ENCODE measurements at regions not wholly inside any gene's neighbourhood (a gene's known extent, or its start where the extent isn't known, plus 50 kb on each side); places are given as distances from the start of the nearest gene placed in this dataset.

DNA sequence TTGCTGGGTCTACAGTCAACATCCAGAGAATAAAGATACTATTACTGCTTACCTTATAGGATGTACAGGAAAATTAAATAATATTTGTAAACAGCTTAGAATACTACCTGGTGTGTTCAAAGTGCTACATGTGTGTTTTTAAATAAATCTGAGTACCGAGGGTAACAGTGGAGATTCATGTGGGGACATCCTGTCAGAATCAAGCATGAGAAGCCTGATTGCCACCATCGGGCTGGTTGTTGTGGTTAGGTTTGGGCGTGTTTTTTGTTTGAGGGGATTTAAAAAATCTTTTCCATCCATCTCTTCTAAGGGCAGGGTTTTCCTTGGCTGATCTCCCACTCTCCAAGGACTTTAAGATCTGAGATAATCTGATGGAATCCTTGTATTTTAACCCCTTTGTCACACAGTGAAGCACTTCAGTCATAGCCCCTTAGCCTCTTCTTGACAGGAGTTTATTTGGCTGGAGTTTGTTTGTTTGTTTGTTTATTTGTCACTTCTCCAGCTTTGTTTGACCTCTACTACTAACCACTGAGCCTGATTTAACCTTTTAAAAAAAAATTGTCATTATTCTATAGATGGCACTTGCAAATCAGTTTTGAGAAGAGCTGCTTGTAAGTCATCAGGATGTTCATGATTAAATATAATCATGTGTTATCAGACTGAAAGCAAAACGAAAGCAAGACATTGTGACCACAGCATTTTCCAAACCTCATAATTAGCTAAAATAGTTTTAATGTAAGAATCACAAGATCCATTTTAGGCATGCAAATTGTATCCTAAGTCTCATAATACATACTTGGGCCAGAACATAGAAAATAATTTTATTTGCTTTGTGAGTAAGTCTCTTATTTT is 72.8 kb upstream of the RARB start:
- no peaks in the 10 kb centered on the region for H3K9me3 ChIP-seq (ENCODE audit: control insufficient read depth, insufficient read depth, low read depth, low read length)
- H3K4me1 ChIP-seq (ENCODE audit: control insufficient read depth, insufficient read depth, low read length): no peaks in the 10 kb centered on the region
- H3K36me3 ChIP-seq (ENCODE audit: control insufficient read depth in 2 of 2, insufficient read depth in 1 of 2, low read length in 2 of 2): no peaks in the 10 kb centered on the region
- TF ChIP-seq GLIS2 (tag by site-specific recombination; IDR thresholded peaks at IDR 0.05): no peak
- TF ChIP-seq ZXDB (tag by site-specific recombination; IDR thresholded peaks at IDR 0.05): no peak
- no peak for TF ChIP-seq ZFP37 (tag by site-specific recombination; IDR thresholded peaks at IDR 0.05)
- TF ChIP-seq, protein P1, sequence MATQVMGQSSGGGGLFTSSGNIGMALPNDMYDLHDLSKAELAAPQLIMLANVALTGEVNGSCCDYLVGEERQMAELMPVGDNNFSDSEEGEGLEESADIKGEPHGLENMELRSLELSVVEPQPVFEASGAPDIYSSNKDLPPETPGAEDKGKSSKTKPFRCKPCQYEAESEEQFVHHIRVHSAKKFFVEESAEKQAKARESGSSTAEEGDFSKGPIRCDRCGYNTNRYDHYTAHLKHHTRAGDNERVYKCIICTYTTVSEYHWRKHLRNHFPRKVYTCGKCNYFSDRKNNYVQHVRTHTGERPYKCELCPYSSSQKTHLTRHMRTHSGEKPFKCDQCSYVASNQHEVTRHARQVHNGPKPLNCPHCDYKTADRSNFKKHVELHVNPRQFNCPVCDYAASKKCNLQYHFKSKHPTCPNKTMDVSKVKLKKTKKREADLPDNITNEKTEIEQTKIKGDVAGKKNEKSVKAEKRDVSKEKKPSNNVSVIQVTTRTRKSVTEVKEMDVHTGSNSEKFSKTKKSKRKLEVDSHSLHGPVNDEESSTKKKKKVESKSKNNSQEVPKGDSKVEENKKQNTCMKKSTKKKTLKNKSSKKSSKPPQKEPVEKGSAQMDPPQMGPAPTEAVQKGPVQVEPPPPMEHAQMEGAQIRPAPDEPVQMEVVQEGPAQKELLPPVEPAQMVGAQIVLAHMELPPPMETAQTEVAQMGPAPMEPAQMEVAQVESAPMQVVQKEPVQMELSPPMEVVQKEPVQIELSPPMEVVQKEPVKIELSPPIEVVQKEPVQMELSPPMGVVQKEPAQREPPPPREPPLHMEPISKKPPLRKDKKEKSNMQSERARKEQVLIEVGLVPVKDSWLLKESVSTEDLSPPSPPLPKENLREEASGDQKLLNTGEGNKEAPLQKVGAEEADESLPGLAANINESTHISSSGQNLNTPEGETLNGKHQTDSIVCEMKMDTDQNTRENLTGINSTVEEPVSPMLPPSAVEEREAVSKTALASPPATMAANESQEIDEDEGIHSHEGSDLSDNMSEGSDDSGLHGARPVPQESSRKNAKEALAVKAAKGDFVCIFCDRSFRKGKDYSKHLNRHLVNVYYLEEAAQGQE (tag by site-specific recombination; IDR thresholded peaks at IDR 0.05): no peak
- TF ChIP-seq TCF7L2 (IDR thresholded peaks at IDR 0.05; ENCODE audit: borderline replicate concordance, low read depth, low read length): no peak
- TF ChIP-seq ZNF645 (tag by site-specific recombination; IDR thresholded peaks at IDR 0.05): no peak
- no peak for TF ChIP-seq KLF17 (tag by site-specific recombination; IDR thresholded peaks at IDR 0.05)
- no peak for TF ChIP-seq ZNF624 (tag by site-specific recombination; IDR thresholded peaks at IDR 0.05)
- TF ChIP-seq, protein P2, sequence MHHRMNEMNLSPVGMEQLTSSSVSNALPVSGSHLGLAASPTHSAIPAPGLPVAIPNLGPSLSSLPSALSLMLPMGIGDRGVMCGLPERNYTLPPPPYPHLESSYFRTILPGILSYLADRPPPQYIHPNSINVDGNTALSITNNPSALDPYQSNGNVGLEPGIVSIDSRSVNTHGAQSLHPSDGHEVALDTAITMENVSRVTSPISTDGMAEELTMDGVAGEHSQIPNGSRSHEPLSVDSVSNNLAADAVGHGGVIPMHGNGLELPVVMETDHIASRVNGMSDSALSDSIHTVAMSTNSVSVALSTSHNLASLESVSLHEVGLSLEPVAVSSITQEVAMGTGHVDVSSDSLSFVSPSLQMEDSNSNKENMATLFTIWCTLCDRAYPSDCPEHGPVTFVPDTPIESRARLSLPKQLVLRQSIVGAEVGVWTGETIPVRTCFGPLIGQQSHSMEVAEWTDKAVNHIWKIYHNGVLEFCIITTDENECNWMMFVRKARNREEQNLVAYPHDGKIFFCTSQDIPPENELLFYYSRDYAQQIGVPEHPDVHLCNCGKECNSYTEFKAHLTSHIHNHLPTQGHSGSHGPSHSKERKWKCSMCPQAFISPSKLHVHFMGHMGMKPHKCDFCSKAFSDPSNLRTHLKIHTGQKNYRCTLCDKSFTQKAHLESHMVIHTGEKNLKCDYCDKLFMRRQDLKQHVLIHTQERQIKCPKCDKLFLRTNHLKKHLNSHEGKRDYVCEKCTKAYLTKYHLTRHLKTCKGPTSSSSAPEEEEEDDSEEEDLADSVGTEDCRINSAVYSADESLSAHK (tag by site-specific recombination; IDR thresholded peaks at IDR 0.05): no peak
- no peak for TF ChIP-seq ZNF610 (tag by site-specific recombination; IDR thresholded peaks at IDR 0.05; ENCODE audit: borderline replicate concordance)
- no peak for TF ChIP-seq ZNF664 (tag by site-specific recombination; IDR thresholded peaks at IDR 0.05)
- TF ChIP-seq SCRT1 (tag by site-specific recombination; IDR thresholded peaks at IDR 0.05; ENCODE audit: borderline replicate concordance): no peak
- no peak for TF ChIP-seq ZBTB17 (tag by site-specific recombination; IDR thresholded peaks at IDR 0.05)
- no peak for TF ChIP-seq GFI1B (tag by site-specific recombination; IDR thresholded peaks at IDR 0.05)
- TF ChIP-seq ZFP69B (tag by site-specific recombination; IDR thresholded peaks at IDR 0.05): no peak
- ChIA-PET CTCF (interaction anchor here (0.5 to 0.6 kb wide), 2 partner anchors 116 to 238 kb away, joined by 3 to 4 read pairs; no protein-coding TSS in a partner anchor), POLR2A (no interaction called here)
- no peak overlapping the region for H3K27ac ChIP-seq (ENCODE audit: extremely low read depth, low read depth, low read length)
- H3K4me3 ChIP-seq (ENCODE audit: low read depth, low read length): no peak overlapping the region

- no peak for TF ChIP-seq PRDM1 (tag by site-specific recombination; IDR thresholded peaks at IDR 0.05)
- no peak for TF ChIP-seq ZNF175 (tag by site-specific recombination; IDR thresholded peaks at IDR 0.05)
- TF ChIP-seq ZNF529 (tag by site-specific recombination; IDR thresholded peaks at IDR 0.05; ENCODE audit: insufficient replicate concordance): no peak
- TF ChIP-seq KLF7 (tag by site-specific recombination; IDR thresholded peaks at IDR 0.05; ENCODE audit: borderline replicate concordance): no peak
- ChIA-PET POLR2A (no interaction called here), CTCF (interaction anchor here (0.6 kb wide), 1 partner anchor 238 kb away, joined by 3 read pairs; no protein-coding TSS in a partner anchor)
- Histone ChIP-seq H3K27ac (ENCODE audit: extremely low read depth, low read depth, low read length) (no peak overlapping the region), H3K4me3 (ENCODE audit: low read depth, low read length) (no peak overlapping the region), H3K36me3 (ENCODE audit: control insufficient read depth in 2 of 2, insufficient read depth in 1 of 2, low read length in 2 of 2) (no peaks in the 10 kb centered on the region), H3K9me3 (ENCODE audit: control insufficient read depth, insufficient read depth, low read depth, low read length) (no peaks in the 10 kb centered on the region), H3K4me1 (ENCODE audit: control insufficient read depth, insufficient read depth, low read length) (no peaks in the 10 kb centered on the region)
Measured at GRCh38 chr3:25355998-25356397, 72.1 kb upstream of the RARB start.

All from HEK293 (cell line).